ENCODE measurements at regions not wholly inside any gene's neighbourhood (a gene's known extent, or its start where the extent isn't known, plus 50 kb on each side); places are given as distances from the start of the nearest gene placed in this dataset.

DNA sequence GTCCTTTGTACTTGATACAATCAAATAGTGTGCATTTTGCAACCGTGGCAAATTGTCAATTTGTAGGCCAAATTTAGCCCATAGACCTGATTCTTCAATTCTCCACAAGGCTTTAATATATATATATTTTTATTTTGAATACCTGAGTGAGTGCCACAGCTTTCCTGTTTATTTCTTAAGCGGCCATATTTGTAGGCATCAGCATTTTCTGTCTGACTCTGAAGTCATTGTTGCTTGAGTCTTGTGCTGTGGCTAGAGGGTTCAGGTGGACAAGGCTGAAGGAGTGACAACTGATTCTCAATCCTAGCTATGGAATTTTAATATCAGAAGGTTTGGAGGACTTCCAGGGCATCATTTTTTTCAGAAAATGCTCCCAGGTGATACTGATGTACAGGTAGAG, 75.6 kb upstream of the NAALADL2 start:
- no peak for TF ChIP-seq EP300 (IDR thresholded peaks at IDR 0.05)
- no peak for TF ChIP-seq CTCF (IDR thresholded peaks at IDR 0.05)
- TF ChIP-seq POLR2A (IDR thresholded peaks at IDR 0.05; ENCODE audit: low read depth): no peak
- TF ChIP-seq POLR2AphosphoS5 (IDR thresholded peaks at IDR 0.05): no peak
- no peaks in the 10 kb centered on the region for H3K36me3 ChIP-seq
- no peak for DNase-seq (ENCODE audit: extremely low spot score)
- H3K4me3 ChIP-seq: no peak overlapping the region
- no peaks in the 10 kb centered on the region for H3K9me3 ChIP-seq
- H3K4me1 ChIP-seq: no peaks in the 10 kb centered on the region
- 91% methylated on average over 2 of the region's 2 CpGs for WGBS
- intact Hi-C loops (cut with DNase I): no loop called here
- no peaks in the 10 kb centered on the region for H3K27me3 ChIP-seq
- H3K27ac ChIP-seq (replicated peaks in 1 of 4): no peak overlapping the region

GRCh38 chr3:174784206-174784934, 74.8 kb upstream of the NAALADL2 start:
- DNase-seq (ENCODE audit: extremely low spot score): no peak
- Histone ChIP-seq H3K4me1 (no peaks in the 10 kb centered on the region), H3K27ac (replicated peaks in 1 of 4) (no peak overlapping the region), H3K36me3 (no peaks in the 10 kb centered on the region), H3K4me3 (no peak overlapping the region), H3K27me3 (no peaks in the 10 kb centered on the region), H3K9me3 (no peaks in the 10 kb centered on the region)
- intact Hi-C loops (cut with DNase I): no loop called here
- TF ChIP-seq POLR2A (IDR thresholded peaks at IDR 0.05; ENCODE audit: low read depth): no peak
- TF ChIP-seq POLR2AphosphoS5 (IDR thresholded peaks at IDR 0.05): no peak
- no peak for TF ChIP-seq CTCF (IDR thresholded peaks at IDR 0.05)
- TF ChIP-seq EP300 (IDR thresholded peaks at IDR 0.05): no peak
- 87% methylated on average over 4 of the region's 4 CpGs for WGBS

- no peak overlapping the region for H3K4me3 ChIP-seq
- H3K27me3 ChIP-seq: no peaks in the 10 kb centered on the region
- TF ChIP-seq CTCF (IDR thresholded peaks at IDR 0.05): no peak
- no peak for TF ChIP-seq EP300 (IDR thresholded peaks at IDR 0.05)
- no peak for TF ChIP-seq POLR2A (IDR thresholded peaks at IDR 0.05; ENCODE audit: low read depth)
- no peak for TF ChIP-seq POLR2AphosphoS5 (IDR thresholded peaks at IDR 0.05)
- 90% methylated on average over 2 of the region's 2 CpGs for WGBS
- no peak overlapping the region for H3K27ac ChIP-seq (replicated peaks in 1 of 4)
- DNase-seq (ENCODE audit: extremely low spot score): no peak
- no peaks in the 10 kb centered on the region for H3K4me1 ChIP-seq
- intact Hi-C loops (cut with DNase I): no loop called here
- H3K9me3 ChIP-seq: no peaks in the 10 kb centered on the region
- no peaks in the 10 kb centered on the region for H3K36me3 ChIP-seq
Observed at GRCh38 chr3:174786825-174787224, 72.3 kb upstream of the NAALADL2 start.

DNA sequence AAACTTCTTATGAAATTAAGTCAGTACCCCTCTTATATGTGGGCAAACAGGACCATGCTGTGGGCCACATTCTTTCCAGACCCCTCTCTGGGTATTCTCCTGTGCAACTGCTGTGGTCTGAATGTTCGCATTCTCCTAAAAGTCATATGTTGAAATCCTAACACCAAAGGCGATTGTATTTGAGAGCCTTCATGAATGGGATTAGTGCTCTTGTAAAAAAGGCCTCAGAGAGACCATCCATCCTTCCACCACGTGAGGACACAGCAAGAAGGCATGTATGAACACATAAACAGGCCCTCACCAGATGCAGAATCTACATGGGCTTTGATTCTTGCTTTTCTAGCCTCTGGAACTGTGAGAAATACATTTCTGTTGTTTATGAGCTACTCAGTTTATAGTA, 68.0 kb upstream of the NAALADL2 start:
- WGBS: 87% methylated on average over 3 of the region's 3 CpGs
- H3K36me3 ChIP-seq: no peaks in the 10 kb centered on the region
- intact Hi-C loops (cut with DNase I): no loop called here
- peaks cover 0 to 12% (median 11%) of the 10 kb centered on the region in 4 donors for H3K4me1 ChIP-seq
- no peak for TF ChIP-seq POLR2AphosphoS5 (IDR thresholded peaks at IDR 0.05)
- no peak for TF ChIP-seq CTCF (IDR thresholded peaks at IDR 0.05)
- no peak for TF ChIP-seq POLR2A (IDR thresholded peaks at IDR 0.05; ENCODE audit: low read depth)
- TF ChIP-seq EP300 (IDR thresholded peaks at IDR 0.05): no peak
- no peak for DNase-seq (ENCODE audit: extremely low spot score)
- H3K27ac ChIP-seq (replicated peaks in 1 of 4): no peak overlapping the region
- no peaks in the 10 kb centered on the region for H3K9me3 ChIP-seq
- H3K27me3 ChIP-seq: no peaks in the 10 kb centered on the region
- H3K4me3 ChIP-seq: no peak overlapping the region

GRCh38 chr3:174792864-174793263, 66.3 kb upstream of the NAALADL2 start:
- TF ChIP-seq POLR2A (IDR thresholded peaks at IDR 0.05; ENCODE audit: low read depth): no peak
- Histone ChIP-seq H3K4me3 (no peak overlapping the region), H3K27ac (replicated peaks in 1 of 4) (no peak overlapping the region), H3K36me3 (no peaks in the 10 kb centered on the region), H3K4me1 (peaks cover 0 to 12% (median 11%) of the 10 kb centered on the region in 4 donors), H3K27me3 (no peaks in the 10 kb centered on the region), H3K9me3 (no peaks in the 10 kb centered on the region)
- intact Hi-C loops (cut with DNase I): no loop called here
- no peak for DNase-seq (ENCODE audit: extremely low spot score)
- 92% methylated on average over 1 of the region's 1 CpG for WGBS

Small RNA genes in the stretch of these regions (small RNA-seq; reads per million reads assigned to genes)
- gene RN7SKP40: 0 reads per million in 3 donors
